ENCODE measurements at regions not wholly inside any gene's neighbourhood (a gene's known extent, or its start where the extent isn't known, plus 50 kb on each side); places are given as distances from the start of the nearest gene placed in this dataset.
"Not testable (repeated sequence)": the region's sequence is repeated elsewhere in the genome, so short reads cannot be mapped to it uniquely, and the experiment has no call there.

DNA sequence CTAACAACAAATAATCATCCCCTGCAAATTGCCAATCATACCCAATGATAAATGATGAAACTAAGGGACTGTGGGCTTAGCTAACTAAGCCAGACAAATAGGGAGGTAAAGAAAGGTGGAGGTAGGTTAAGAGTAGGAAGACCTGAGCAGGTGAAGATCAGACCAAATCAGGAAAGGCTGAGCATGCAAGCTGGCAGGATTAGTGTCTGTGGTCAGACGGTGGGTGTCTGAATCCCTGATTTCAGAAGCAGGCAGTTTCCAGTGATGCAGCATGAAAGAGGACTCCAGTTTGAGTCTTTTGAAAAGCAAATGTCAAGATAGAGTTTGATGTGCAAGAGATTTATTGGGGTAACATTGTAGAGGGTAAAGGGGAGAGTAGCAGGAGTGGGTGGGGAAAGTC lies 181.4 kb upstream of the MYLIP start:
- ATAC-seq: no peak
- H3K4me1 Mint-ChIP-seq: peaks cover 0 to 4% (median 1%) of the 10 kb centered on the region in 4 donors
- POLR2A ChIA-PET: no interaction called here

DNA sequence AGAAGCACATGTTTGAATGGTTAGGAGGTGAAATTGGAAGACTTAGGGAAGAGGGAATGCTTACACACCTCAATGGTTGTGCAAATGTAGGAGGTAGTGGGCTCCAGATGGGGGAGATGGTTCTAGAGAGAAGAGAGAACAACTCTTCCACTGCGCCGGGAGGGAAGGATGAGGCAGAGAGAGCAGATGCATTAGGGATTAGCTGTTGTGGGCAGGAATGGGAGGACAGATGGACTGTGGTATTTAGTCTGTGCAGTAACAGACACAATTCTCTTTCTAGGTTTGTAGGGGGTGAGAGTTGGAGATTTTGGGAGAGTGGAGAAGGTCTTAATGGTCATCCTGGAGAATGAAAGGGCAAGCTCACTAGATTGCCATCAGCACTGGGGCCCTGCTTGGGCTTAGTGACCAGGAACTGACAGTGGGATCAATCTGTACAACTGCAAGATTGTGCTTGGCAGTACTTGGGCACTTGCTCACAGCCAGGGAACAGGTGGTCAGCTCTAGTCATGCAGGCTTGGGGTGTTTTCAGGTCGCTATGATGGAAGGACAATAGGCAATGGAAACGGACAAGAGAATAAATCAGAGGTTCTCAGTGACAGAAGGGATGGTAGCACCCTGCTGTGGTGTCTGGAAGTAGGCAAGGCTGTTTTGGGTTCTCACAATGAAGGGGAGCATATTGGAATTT lies 182.0 kb upstream of the MYLIP start:
- POLR2A ChIA-PET: no interaction called here
- H3K36me3 Mint-ChIP-seq: no peaks in the 10 kb centered on the region

More for the DNA sequence above, 181.4 kb upstream of the MYLIP start:
- DNase-seq: no peak
- Mint-ChIP-seq H3K9me3 (no peaks in the 10 kb centered on the region), H3K27ac (no peak overlapping the region), H3K27me3 (no peaks in the 10 kb centered on the region), H3K36me3 (no peaks in the 10 kb centered on the region), H3K4me3 (no peak overlapping the region)

DNA sequence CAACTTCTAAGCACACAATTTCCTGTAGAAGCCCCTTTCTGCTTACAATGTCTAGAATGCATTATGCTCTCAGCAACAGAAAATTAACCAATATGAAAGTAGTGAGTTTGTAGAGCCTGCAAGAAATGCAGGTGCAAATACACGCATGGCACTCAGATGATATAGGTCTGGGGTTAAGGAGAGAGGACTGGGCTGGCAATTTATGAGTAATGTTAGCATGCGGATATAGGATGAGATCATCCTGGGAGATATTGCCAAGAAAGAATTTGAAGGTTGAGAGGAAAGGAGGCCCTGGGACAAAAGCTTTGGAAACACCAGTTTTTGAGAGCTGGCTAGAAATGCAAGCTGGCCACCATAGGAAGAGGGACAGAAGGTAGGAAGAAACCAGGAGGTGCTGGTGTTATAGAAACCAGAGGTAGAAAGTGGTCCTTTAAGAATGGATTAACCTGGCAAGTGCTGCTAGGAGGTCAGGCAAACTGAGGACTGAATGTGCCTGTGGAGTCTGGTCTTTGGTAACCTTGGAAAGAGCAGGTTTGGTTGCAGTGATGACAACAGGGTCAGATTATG lies 183.2 kb upstream of the MYLIP start:
- no peaks in the 10 kb centered on the region for H3K4me1 Mint-ChIP-seq
- no peaks in the 10 kb centered on the region for H3K36me3 Mint-ChIP-seq
- no peak overlapping the region for H3K4me3 Mint-ChIP-seq
- peaks cover 0 to 2% (median 0%) of the 10 kb centered on the region in 9 donors for H3K9me3 Mint-ChIP-seq
- ATAC-seq: no peak
- POLR2A ChIA-PET: no interaction called here
- no peak overlapping the region for H3K27ac Mint-ChIP-seq
- H3K27me3 Mint-ChIP-seq: no peaks in the 10 kb centered on the region
- no peak for DNase-seq

More for the DNA sequence above, 182.0 kb upstream of the MYLIP start:
- H3K27ac Mint-ChIP-seq: no peak overlapping the region
- DNase-seq: no peak
- H3K27me3 Mint-ChIP-seq: no peaks in the 10 kb centered on the region
- ATAC-seq: no peak
- H3K4me3 Mint-ChIP-seq: no peak overlapping the region
- H3K4me1 Mint-ChIP-seq: no peaks in the 10 kb centered on the region
- H3K9me3 Mint-ChIP-seq: no peaks in the 10 kb centered on the region

DNA sequence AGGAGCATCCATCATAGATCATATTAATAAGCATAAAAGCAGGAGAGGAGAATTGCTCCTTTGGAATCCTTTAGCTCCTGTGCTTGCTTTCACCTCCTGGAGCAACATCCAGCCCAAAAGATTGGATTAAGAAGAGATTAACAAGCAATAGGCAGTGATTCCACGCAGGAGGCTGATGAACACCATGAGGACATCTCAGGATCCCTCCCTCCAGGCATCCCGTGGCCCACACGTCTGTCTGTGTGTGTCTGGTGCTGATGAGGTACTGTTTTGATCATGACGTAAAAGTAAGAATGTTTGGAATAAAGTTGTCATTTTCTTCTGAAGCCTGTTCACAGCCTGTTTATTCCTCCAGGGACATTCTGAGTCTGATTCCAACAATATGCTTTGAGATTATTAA lies 185.5 kb upstream of the MYLIP start:
- POLR2A ChIA-PET: no interaction called here
- Mint-ChIP-seq H3K27me3 (peaks cover 0 to 2% (median 0%) of the 10 kb centered on the region in 5 donors), H3K4me3 (no peak overlapping the region), H3K27ac (no peak overlapping the region), H3K9me3 (peaks cover 0 to 8% (median 0%) of the 10 kb centered on the region in 9 donors), H3K4me1 (no peaks in the 10 kb centered on the region), H3K36me3 (peaks cover 0 to 5% (median 0%) of the 10 kb centered on the region in 3 donors)
- DNase-seq: no peak
- no peak for ATAC-seq

DNA sequence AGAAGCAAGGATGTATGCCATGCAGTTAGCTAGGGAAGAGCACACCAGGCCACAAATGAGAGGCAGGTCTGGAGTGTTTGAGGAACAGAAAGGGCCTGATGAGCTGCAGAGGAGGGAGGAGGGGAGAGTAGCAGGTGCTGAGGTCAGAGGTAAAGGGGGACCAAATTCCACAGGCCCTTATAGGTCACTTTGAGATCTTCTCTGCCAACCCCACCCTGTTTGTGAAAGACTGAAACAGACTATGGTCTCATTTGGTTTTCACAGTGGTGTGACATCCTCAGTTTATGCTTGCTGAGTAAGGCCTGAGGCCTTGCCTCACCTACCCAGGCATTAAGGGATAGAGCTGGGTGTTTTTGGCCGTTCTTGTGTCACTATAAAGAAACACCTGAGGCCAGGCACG lies 187.7 kb upstream of the MYLIP start:
- H3K27me3 Mint-ChIP-seq: peaks cover 0 to 5% (median 0%) of the 10 kb centered on the region in 5 donors
- POLR2A ChIA-PET: no interaction called here
- H3K27ac Mint-ChIP-seq: no peak overlapping the region
- peaks cover 0 to 14% (median 0%) of the 10 kb centered on the region in 9 donors for H3K9me3 Mint-ChIP-seq
- H3K4me3 Mint-ChIP-seq: no peak overlapping the region
- peaks cover 0 to 8% (median 0%) of the 10 kb centered on the region in 4 donors for H3K4me1 Mint-ChIP-seq
- peaks cover 0 to 5% (median 0%) of the 10 kb centered on the region in 3 donors for H3K36me3 Mint-ChIP-seq
- DNase-seq: no peak
- no peak for ATAC-seq

DNA sequence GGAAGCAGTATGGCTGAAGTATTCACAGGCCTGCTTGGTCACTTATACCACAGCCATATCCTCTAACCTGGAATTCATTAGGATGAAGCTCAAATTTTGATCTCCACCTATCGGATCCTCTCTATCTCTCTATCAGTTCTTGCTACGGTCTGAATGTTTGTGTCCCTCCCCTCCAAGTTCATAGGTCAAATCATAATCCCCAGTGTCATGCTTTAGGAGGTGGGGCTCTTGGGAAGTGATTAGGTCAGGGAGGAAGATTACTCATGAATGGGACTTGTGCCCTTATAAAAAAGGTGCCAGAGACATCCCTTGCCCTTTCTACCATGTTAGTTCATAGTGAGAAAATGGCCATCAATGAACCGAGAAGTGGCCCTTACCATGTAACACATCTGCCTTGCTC lies 190.8 kb upstream of the MYLIP start:
- DNase-seq: no peak
- no peak for ATAC-seq
- POLR2A ChIA-PET: no interaction called here
- Mint-ChIP-seq H3K36me3 (peaks cover 0 to 5% (median 0%) of the 10 kb centered on the region in 3 donors), H3K4me3 (no peak overlapping the region), H3K27ac (no peak overlapping the region), H3K4me1 (peaks cover 0 to 8% (median 0%) of the 10 kb centered on the region in 4 donors), H3K27me3 (peaks cover 0 to 5% (median 2%) of the 10 kb centered on the region in 5 donors), H3K9me3 (peaks cover 0 to 17% (median 0%) of the 10 kb centered on the region in 9 donors)

DNA sequence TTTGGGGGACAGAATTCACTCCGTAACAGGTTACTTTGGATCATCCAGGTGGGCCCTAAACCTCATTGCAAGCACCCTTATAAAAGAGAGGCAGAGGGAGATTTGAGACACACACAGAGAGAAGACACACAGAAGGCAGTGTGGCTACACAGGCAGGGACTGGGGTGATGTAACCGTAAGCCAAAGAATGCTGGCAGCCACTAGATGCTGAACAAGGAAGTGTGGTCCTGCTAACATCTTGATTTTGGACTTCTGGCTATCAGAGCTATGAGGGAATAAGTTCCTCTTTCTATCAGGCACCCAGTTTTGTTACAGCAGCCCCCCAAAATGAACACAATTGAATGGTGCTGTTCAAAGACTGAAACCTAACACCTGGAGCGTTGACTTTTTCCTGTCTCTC lies 191.3 kb upstream of the MYLIP start:
- DNase-seq: no peak
- peaks cover 0 to 8% (median 0%) of the 10 kb centered on the region in 4 donors for H3K4me1 Mint-ChIP-seq
- H3K36me3 Mint-ChIP-seq: peaks cover 0 to 5% (median 0%) of the 10 kb centered on the region in 3 donors
- H3K9me3 Mint-ChIP-seq: peaks cover 0 to 19% (median 0%) of the 10 kb centered on the region in 9 donors
- no peak overlapping the region for H3K4me3 Mint-ChIP-seq
- H3K27ac Mint-ChIP-seq: no peak overlapping the region
- peaks cover 0 to 5% (median 2%) of the 10 kb centered on the region in 5 donors for H3K27me3 Mint-ChIP-seq
- POLR2A ChIA-PET: no interaction called here
- no peak for ATAC-seq

DNA sequence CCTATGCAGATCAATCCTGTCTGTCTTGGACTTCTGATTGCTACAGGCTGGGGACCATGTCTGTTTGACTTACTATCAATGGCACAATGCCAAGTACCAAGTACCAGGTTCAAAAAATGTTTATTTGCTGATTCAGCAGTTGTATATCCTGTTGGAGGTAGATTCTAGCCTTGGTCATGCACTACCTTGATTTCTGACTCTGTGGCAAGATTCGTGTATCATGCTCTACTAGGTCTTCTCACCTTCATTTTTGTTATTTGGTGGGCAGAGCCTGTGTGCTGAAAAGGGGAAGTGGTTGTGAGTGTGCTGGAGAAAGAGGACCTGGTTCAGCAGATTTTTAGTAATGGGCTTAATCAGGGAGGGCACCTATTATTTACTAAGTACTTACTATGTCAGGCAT lies 192.4 kb upstream of the MYLIP start:
- H3K27ac Mint-ChIP-seq: no peak overlapping the region
- POLR2A ChIA-PET: no interaction called here
- peaks cover 0 to 8% (median 0%) of the 10 kb centered on the region in 4 donors for H3K4me1 Mint-ChIP-seq
- no peak overlapping the region for H3K4me3 Mint-ChIP-seq
- DNase-seq (no peak), ATAC-seq (no peak)
- peaks cover 0 to 5% (median 2%) of the 10 kb centered on the region in 5 donors for H3K27me3 Mint-ChIP-seq
- peaks cover 0 to 29% (median 7%) of the 10 kb centered on the region in 9 donors for H3K9me3 Mint-ChIP-seq
- peaks cover 0 to 5% (median 0%) of the 10 kb centered on the region in 3 donors for H3K36me3 Mint-ChIP-seq

DNA sequence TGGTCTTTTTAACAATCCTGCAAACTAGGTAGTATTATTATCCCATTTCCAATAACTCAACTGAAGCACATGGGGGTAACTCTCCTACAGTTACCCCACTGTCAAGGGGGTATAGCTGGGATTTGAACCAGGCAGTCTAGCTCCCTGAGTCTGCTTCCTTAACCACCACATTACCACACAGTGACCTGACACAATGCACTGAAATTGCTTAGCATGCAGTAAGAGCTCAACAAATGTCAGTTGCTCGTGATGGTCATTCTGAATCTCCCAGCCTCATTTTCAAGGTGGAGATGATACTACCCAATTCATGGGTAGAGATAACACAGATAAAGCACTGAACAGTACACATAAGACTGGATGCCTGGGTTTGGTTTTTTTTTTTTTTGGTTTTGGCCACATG lies 193.2 kb upstream of the MYLIP start:
- H3K4me1 Mint-ChIP-seq: peaks cover 0 to 8% (median 0%) of the 10 kb centered on the region in 4 donors
- no peak overlapping the region for H3K27ac Mint-ChIP-seq
- peaks cover 2 to 35% (median 13%) of the 10 kb centered on the region in 9 donors for H3K9me3 Mint-ChIP-seq
- DNase-seq: no peak
- no peak overlapping the region for H3K4me3 Mint-ChIP-seq
- POLR2A ChIA-PET: no interaction called here
- ATAC-seq: no peak
- H3K27me3 Mint-ChIP-seq: peaks cover 0 to 5% (median 2%) of the 10 kb centered on the region in 5 donors
- H3K36me3 Mint-ChIP-seq: peaks cover 0 to 13% (median 0%) of the 10 kb centered on the region in 3 donors

DNA sequence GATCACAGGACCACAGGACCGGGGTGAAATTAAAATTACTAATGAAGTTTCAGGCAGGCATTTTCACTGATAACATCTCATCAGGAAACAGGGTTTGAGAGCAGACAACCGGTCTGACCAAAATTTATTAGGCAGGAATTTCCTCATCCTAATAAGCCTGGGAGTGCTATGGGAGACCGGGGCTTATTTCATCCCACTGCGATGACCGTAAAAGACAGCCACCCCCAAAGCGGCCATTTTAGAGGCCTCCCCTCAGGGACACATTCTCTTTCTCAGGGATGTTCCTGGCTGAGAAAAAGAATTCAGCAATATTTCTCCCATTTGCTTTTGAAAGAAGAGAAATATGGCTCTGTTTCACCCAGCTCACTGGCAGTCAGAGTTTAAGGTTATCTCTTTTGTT lies 197.2 kb upstream of the MYLIP start:
- H3K27me3 Mint-ChIP-seq, POLR2A ChIA-PET, H3K4me3 Mint-ChIP-seq, H3K27ac Mint-ChIP-seq, ATAC-seq, DNase-seq, H3K4me1 Mint-ChIP-seq: not testable (repeated sequence)
- Mint-ChIP-seq H3K36me3 (peaks cover 0 to 27% (median 3%) of the 10 kb centered on the region in 3 donors), H3K9me3 (peaks cover 7 to 44% (median 25%) of the 10 kb centered on the region in 9 donors)

DNA sequence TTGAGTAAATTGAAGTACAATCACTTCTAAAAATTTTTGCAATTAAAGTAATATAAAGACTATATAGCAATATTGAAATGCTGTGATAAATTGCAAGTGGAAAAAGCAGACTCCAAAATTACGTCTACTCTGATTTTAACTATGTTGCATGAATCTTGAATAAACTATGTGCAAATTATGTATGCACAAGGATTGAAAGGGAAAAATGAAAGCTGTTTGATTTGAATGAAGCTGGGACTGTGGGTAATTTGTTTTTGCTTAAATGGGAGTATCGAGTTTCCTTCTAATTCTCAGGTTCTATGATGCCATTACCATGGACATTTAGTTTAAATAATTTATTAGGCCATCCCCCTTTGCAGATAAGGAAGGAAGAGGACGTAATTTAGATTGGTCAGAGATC lies 198.7 kb upstream of the MYLIP start:
- POLR2A ChIA-PET: no interaction called here
- Mint-ChIP-seq H3K36me3 (peaks cover 0 to 27% (median 3%) of the 10 kb centered on the region in 3 donors), H3K4me3 (no peak overlapping the region), H3K9me3 (peaks cover 7 to 44% (median 25%) of the 10 kb centered on the region in 9 donors), H3K27ac (no peak overlapping the region), H3K4me1 (no peaks in the 10 kb centered on the region), H3K27me3 (peaks cover 0 to 4% (median 1%) of the 10 kb centered on the region in 5 donors)
- ATAC-seq (no peak), DNase-seq (no peak)

DNA sequence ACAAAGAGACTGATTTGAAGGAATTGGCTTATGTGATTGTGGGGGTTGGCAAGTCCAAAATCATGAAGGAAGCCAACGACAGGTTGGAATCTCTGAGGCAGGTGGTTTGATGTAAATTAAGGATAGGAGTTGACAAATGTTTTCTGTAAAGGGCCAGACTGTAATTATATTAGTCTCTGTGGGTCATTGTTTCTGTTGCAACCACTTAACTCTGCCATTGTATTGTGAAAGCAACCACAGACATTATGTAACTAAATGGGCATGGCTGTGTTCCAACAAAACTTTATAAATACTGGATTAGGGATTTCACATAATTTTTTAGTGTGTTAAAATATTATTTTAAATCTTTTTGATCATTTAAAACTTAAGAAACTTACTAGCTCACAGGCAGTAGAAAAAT lies 199.2 kb upstream of the MYLIP start:
- POLR2A ChIA-PET: no interaction called here
- ATAC-seq (no peak), DNase-seq (no peak)
- peaks cover 0 to 27% (median 3%) of the 10 kb centered on the region in 3 donors for H3K36me3 Mint-ChIP-seq
- no peak overlapping the region for H3K4me3 Mint-ChIP-seq
- no peaks in the 10 kb centered on the region for H3K4me1 Mint-ChIP-seq
- no peak overlapping the region for H3K27ac Mint-ChIP-seq
- peaks cover 0 to 4% (median 0%) of the 10 kb centered on the region in 5 donors for H3K27me3 Mint-ChIP-seq
- peaks cover 7 to 44% (median 25%) of the 10 kb centered on the region in 9 donors for H3K9me3 Mint-ChIP-seq

DNA sequence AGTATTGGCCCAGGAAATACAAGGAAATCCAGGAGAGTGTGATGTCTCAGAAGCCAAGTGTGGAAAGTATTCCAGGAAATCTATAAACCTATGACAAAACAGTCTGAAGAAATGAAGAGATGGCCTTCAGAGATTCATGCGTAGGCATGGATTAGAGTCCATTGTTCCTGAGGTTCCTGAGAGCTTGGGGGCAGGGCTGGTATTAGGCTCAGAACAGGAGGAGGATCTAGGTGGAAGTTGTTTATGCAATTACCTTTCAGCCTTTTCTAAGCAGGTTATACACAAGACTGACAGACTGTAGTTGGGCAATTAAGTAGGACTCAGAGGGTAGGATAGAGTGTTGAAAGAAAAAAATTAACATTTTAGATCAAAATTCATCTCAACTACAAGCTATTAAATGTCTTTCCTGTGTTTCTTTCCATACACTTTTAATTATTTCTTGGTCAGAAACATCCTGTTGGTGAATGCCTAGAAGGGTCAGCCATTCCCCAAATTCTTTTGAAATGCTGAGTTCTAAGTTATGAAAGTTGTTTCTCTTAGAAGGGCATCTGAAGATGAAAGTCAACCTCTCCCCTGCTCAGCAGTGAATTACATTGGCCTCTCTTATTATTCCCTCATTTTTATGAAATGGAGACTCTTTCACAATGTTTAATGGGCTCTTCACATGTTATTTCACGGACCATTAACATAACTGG lies 201.2 kb upstream of the MYLIP start:
- Mint-ChIP-seq H3K27ac (no peak overlapping the region), H3K4me1 (peaks cover 0 to 2% (median 0%) of the 10 kb centered on the region in 4 donors)

More for the DNA sequence above, 201.2 kb upstream of the MYLIP start:
- Mint-ChIP-seq H3K27me3 (peaks cover 0 to 4% (median 0%) of the 10 kb centered on the region in 5 donors), H3K9me3 (peaks cover 7 to 43% (median 24%) of the 10 kb centered on the region in 9 donors), H3K4me3 (no peak overlapping the region), H3K36me3 (peaks cover 0 to 27% (median 5%) of the 10 kb centered on the region in 3 donors)
- DNase-seq (no peak), ATAC-seq (no peak)
- POLR2A ChIA-PET: no interaction called here

Measured in naive thymus-derived CD8-positive, alpha-beta T cell (primary cell).